GM18868 (cell line): ENCODE measurements at regions not wholly inside any gene's neighbourhood (a gene's known extent, or its start where the extent isn't known, plus 50 kb on each side); places are given as distances from the start of the nearest gene placed in this dataset.

Source experiments
- ATAC-seq: cut with Tn5 transposase; IDR thresholded peaks from one replicate; pipeline ENCODE4 v1.9.1; 2021; ENCODE audit warnings: mild to moderate bottlenecking, moderate library complexity; ENCODE audit not compliant: unreplicated experiment

DNA sequence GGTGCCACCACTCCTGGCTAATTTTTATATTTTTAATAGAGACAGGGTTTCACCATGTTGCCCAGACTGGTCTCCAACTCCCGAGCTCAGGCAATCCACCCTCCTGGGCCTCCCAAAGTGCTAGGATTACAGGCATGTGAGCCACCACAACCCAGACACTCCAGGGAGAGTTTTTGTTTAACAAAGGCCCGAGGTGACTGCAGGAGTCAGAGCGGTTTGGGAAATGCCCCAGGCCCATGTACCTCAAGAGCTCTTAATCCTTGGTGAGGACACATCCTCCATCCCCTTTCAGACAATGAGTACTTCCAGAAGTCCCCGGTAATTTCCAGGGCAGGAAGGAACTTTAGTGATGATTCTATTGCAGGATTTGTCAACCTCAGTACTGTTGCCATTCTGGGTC lies 176.0 kb downstream of the ESRRB start:
- no peak for ATAC-seq

DNA sequence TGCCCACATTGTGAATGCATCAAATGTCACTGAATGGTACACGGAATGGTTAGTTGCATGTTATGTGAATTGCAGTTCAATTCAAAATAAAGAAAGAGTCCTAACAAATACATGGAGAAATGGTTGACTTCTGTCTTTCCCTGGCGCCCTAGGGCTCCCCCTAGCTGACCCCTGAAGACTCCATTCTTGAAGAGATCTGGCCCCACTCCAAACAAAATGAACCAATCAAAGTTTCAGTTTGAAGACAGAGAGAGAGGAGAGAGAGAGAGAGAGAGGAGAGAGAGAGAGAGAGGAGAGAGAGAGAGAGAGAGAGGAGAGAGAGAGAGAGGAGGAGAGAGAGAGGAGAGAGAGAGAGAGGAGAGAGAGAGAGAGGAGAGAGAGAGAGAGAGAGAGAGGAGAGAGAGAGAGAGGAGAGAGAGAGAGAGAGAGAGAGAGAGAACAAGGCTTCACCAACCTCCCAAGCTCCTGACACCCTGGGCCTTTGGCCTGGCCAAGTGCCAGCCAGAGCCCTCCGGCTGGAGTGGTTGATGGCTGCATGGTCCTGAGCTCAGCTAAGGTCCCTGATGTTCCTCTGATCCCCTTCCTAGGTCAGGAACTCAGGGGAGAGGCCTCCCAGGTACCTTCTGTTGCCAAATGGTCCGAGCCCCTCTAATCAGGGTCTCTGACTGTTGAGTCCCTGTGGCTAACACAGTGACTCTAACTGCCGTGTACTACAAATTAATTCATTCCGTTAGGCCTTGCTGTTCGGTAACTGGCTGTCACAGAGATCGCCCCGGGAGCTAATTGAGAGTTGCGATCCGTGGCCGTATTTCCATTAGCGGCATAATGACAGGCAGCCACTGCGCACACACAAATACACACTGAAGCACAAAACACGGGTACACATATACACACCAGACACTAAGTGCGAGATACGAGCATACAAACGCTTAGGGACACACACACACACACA lies 188.8 kb downstream of the ESRRB start:
- ATAC-seq: no peak

GRCh38 chr14:76566439-76566838 lies 190.5 kb downstream of the ESRRB start:
- no peak for ATAC-seq

DNA sequence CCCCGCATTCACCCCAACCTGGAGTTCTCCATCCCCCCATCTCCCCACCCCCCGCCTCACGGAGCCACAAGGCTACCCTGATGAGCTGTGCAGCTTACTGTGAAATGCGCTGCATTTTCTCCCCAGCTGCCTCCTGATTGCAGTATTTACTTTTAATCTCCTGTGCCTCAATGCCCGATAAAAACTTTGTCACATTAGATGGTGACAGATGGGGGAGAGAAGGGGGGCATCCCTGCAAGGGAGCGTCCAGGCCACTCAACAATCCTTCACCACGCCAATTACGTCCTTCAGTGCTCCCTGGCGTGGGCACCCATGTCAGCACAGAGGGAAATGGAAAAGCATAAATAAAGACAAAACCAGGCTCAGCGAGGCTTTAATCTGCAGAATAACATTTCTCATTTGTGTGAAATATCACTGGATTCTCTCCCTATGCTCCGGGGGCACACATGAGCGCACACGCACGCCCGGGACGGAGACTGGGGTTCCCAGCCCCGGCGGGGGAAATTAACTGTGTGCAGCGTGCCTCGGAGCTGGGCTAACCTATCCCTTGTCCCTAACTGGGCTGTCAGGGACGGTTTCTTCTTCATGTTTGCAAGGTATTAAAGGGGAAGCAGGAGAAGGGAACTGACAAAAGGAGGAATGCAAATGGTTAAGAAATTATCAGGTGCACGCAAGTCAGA lies 186.7 kb upstream of the VASH1 start:
- no peak for ATAC-seq

- ATAC-seq: no peak
Measured at GRCh38 chr14:76575108-76575507, 186.2 kb upstream of the VASH1 start.

DNA sequence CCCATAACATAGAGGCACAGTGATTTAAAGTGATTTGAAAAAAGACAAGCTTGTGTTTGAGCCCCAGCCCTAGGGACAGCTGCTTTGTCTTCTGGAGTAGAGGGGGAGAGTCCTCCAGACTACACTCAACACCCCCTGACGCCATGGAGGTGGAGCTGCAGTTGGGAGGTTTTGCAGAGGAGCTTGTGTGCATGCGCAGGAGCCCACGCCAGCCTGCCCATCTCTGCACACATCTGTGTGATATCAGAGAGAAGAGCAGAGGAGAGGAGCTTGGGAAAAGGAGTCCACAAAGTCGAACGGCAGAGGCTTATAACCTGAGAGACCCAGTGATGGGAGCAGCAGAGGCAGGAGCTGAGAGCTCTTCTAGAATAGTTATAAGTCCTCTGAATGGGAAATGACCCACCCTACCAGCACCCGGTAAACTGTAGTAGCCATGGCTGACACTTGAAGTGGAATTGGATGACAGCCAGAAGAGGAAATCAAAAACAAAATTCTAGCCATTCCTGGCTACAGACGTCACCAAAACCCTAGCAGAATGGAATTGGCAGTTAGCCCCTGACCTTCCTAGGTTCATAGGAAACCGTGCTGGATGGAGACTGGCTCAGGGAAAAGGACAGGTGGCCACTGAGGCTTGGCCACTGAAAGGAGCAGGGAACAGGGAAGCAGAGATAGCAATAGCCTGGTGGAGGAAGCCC lies 185.1 kb upstream of the VASH1 start:
- no peak for ATAC-seq

DNA sequence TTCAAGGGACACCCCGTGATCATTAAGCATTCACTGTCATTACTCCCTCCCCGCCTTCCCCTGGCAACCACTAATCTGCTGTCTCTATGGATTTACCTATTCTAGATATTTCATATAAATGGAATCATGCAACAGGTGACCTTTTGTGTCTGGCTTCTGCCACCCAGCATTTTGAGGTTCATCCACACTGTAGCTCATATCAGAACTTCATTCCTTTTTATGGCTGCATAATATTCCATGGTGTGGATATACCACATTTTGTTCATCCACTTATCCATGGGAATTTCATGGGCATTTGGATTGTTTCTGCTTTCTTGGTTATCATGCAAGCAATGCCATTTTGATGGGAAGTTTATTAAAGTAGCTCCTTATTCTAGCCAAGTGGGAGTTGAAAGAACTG lies 184.2 kb upstream of the VASH1 start:
- ATAC-seq: no peak

- no peak for ATAC-seq
Measured at GRCh38 chr14:76577837-76578236, 183.4 kb upstream of the VASH1 start.

DNA sequence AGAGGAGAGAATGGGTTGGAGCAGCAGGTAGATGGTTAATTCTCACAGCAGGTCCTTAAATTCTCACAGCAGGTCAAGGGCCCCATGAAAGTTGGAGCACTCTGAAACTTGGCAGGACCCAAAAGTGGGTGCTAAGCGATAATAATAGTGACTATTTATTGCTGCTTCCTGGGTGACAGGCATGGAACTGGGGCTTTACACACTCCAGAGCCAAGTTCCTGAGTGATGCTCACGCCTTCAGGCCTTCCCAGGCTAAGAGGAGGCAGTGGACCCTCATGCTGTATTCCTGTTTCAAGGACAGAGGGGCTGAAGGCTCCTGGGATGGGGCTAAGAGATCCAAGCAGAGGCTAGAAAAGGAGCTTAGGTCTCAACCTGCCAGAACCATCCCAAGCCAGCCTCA lies 180.9 kb upstream of the VASH1 start:
- no peak for ATAC-seq

DNA sequence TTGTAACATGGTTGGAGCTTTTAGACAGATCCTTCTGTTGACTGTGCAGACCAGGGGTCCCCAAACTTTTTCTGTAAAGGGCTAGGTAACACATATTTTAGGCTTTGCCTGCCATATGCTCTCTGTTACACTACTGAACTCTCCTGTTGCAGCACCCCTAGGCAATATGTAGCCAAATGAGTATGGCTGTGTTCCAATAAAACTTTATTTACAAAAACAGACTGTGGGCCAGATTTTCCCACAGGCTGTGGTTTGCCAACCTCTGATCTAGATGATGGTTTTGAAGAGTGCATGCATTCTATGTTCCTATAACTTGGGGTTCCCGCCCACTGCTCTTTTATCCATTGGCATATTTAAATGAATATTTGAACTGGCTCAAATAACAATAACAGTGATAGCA lies 180.3 kb upstream of the VASH1 start:
- no peak for ATAC-seq

DNA sequence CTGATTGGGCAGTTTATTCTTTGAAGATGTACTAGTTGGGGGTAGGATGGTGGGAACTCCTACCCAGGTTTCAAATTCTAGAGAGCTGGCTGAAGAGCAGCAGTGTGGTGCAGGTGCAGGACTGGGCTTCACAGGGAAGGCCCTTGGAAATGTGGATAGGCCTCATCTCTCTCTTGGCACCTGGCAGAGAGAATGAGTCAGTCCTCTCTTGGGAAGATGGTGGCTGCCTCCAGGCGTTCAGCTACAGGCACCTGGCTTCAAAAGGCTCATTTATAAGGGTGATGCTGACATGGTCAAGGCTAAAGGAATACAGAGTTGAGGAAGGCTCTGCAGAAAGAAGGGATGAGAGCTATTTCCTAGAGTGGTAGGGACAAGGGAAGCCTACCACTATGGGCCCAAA lies 179.7 kb upstream of the VASH1 start:
- no peak for ATAC-seq

GRCh38 chr14:76582447-76582846 lies 178.8 kb upstream of the VASH1 start:
- ATAC-seq: no peak

DNA sequence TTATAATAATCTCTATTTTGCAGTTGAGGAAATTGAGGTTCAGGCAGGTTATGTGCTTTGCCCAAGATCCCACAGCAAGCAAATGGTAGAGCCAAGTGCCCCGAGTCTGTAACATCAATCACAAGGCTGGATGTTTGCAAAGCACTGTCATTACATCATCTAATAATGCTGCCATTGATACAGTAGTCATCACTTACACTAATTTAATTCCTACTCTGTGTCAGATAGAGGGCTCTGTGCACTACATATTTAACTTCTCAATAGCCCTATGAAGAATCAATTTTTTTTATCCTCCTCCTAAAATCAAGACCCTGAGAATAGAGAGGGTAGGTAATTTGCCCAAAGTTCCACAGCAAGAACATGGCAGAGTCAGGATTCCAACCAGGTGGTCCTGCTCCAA lies 178.1 kb upstream of the VASH1 start:
- ATAC-seq: no peak

GRCh38 chr14:76583805-76584204 lies 177.5 kb upstream of the VASH1 start:
- ATAC-seq: no peak

DNA sequence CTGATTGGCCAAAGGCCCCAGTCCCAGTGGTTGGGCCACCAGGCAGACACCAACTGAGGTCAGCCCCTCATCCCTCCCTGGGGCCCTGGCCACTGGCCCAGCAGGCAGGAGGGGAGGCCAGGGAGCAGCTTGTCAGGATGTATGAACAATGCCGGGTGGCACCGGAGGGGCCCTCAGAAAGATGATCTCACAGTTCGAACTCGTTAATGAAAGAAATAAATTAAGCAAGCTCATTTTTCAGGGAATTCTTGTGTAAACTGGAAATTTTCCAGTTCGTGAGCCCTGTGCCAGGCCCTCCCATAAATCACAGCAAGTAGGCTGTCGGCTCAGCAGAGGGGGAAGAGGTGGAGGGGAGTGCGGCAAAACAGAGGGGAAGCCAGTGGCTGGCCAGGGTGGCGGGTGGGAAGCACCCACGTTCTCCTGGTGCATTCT lies 177.0 kb upstream of the VASH1 start:
- ATAC-seq: no peak

DNA sequence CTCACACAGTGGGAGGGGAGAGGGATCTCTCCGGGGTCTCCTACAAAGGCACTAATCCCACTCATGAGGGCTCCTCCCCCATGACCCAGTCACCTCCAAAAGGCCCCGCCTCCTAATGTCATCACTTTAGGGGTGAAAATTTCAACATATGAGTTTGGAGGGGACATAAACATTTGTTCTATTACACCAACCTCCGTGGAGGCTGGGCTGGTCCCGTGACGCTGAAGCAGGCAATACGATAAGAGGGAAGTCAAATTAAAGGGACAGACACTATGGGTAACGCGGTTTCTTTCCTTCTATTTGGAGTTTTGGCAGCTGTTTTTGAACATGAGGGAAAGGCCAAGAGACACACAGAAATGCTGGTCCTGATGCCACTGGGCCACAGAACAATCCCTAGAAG lies 175.7 kb upstream of the VASH1 start:
- ATAC-seq: no peak

DNA sequence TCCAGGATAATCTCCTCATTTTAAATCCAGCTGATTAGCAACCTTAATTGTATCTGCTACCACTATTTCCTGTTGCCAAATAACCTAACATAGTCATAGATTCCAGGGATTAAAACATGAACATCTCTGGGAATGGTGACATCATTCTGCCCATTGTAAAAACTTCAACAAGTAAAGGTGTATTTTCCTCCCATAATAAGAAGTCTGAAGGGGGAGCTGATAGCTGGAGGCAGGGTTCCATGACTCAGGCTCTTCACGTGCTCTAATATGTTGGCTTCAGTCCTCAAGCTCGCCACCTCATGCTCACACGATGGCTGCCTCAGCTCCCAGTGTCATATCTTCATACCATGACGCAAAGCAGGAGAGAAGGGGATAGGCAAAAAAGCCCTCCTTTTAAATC lies 172.0 kb upstream of the VASH1 start:
- ATAC-seq: no peak

GRCh38 chr14:76591266-76591665 lies 170.0 kb upstream of the VASH1 start:
- no peak for ATAC-seq

- no peak for ATAC-seq
Measured at GRCh38 chr14:76595266-76595665, 166.0 kb upstream of the VASH1 start.

DNA sequence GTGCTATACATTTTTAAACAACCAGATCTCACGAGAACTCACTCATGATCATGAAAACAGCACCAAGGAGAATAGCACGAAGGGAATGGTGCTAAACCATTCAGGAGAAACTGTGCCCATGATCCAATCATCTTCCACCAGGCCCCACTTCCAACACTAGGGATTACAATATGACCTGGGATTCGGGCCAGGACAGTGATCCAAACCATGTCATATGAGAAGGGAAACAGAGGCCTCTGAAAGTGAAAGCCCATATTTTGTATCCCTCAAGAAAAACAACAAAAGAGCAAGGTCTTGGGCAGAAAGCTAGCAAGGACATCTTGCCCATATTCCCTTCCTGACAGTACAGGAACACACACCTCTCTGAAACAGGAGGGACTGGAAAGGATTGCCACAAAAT lies 163.9 kb upstream of the VASH1 start:
- ATAC-seq: no peak

DNA sequence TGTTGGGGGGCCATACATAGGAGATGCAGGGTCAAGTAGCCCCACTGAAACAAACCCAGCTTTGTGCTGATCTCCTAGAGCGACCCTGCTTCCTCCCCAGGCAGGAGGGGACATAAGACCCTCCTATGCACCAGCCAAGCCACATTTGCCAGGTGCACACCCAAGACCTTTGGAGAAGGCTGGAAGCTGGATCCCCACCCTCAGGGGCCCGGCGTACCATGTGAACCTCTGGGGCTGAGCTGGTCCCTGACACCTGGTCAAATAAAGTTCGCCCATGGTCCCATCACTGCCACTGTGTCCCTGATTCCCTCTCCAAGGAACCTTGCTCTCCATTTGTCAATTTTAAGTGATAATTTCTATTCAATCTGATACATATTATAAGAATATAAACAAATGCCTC lies 162.1 kb upstream of the VASH1 start:
- no peak for ATAC-seq
